KMS-11 (cell line): ENCODE measurements at regions not wholly inside any gene's neighbourhood (a gene's known extent, or its start where the extent isn't known, plus 50 kb on each side); places are given as distances from the start of the nearest gene placed in this dataset.

Source experiments
- H2AFZ ChIP-seq: fragments of 200-600 bp; sonication (generic); 2 replicates; pipeline ENCODE4 v1.6.1; 2016; ENCODE audit warnings: antibody characterized with exemption, mixed run types, low read depth
- H3K27ac ChIP-seq: fragments of 200-600 bp; sonication (generic); 2 replicates; pipeline ENCODE4 v1.6.1; 2016; ENCODE audit warnings: mild to moderate bottlenecking, mixed run types
- H3K27me3 ChIP-seq: fragments of 200-600 bp; sonication (generic); 2 replicates; pipeline ENCODE4 v1.6.1; 2017; ENCODE audit warnings: mild to moderate bottlenecking, low read depth, mixed run types, moderate library complexity; ENCODE audit not compliant: insufficient read depth
- H3K36me3 ChIP-seq: fragments of 200-600 bp; sonication (generic); 2 replicates; pipeline ENCODE4 v1.6.1; 2017; ENCODE audit warnings: mild to moderate bottlenecking, mixed run types; ENCODE audit not compliant: insufficient read depth
- H3K4me1 ChIP-seq: fragments of 200-600 bp; sonication (generic); 2 replicates; pipeline ENCODE4 v1.6.1; 2016; ENCODE audit warnings: mild to moderate bottlenecking, low read depth, mixed run types; ENCODE audit not compliant: poor library complexity, severe bottlenecking
- H3K4me2 ChIP-seq: fragments of 200-600 bp; sonication (generic); 2 replicates; pipeline ENCODE4 v1.7.0; 2016; ENCODE audit warnings: mild to moderate bottlenecking, mixed run types
- H3K4me3 ChIP-seq: fragments of 200-600 bp; sonication (generic); IDR thresholded peaks from 2 replicates; pipeline ENCODE4 v1.6.1; 2017; ENCODE audit warnings: low read depth, low read length, mixed read lengths; ENCODE audit not compliant: insufficient read depth
- H3K79me2 ChIP-seq: fragments of 200-600 bp; sonication (generic); 2 replicates; pipeline ENCODE4 v1.6.1; 2016; ENCODE audit warnings: low read depth, mixed run types; ENCODE audit not compliant: insufficient read depth
- H3K9ac ChIP-seq: fragments of 200-600 bp; sonication (generic); 2 replicates; pipeline ENCODE4 v1.6.1; 2016; ENCODE audit warnings: mild to moderate bottlenecking, mixed run types
- H4K20me1 ChIP-seq: fragments of 200-600 bp; sonication (generic); 2 replicates; pipeline ENCODE4 v1.6.1; 2016; ENCODE audit warnings: mild to moderate bottlenecking, mixed run types; ENCODE audit not compliant: insufficient read depth
- TF ChIP-seq, protein P1 (sequence below): fragments of 200-600 bp; sonication (generic); conservative IDR thresholded peaks from 2 replicates; pipeline ENCODE4 v1.6.1; 2017; ENCODE audit warnings: low read depth, mild to moderate bottlenecking, antibody characterized with exemption, low read length, moderate library complexity, mixed read lengths

- Histone ChIP-seq H3K79me2 (no peaks in the 10 kb centered on the region), H4K20me1 (no peaks in the 10 kb centered on the region), H3K4me1 (no peaks in the 10 kb centered on the region), H3K4me3 (no peak overlapping the region), H3K27me3 (no peaks in the 10 kb centered on the region), H2AFZ (no peak overlapping the region), H3K4me2 (no peak overlapping the region), H3K9ac (no peak overlapping the region), H3K27ac (no peak overlapping the region), H3K36me3 (no peaks in the 10 kb centered on the region)
- TF ChIP-seq, protein P1, sequence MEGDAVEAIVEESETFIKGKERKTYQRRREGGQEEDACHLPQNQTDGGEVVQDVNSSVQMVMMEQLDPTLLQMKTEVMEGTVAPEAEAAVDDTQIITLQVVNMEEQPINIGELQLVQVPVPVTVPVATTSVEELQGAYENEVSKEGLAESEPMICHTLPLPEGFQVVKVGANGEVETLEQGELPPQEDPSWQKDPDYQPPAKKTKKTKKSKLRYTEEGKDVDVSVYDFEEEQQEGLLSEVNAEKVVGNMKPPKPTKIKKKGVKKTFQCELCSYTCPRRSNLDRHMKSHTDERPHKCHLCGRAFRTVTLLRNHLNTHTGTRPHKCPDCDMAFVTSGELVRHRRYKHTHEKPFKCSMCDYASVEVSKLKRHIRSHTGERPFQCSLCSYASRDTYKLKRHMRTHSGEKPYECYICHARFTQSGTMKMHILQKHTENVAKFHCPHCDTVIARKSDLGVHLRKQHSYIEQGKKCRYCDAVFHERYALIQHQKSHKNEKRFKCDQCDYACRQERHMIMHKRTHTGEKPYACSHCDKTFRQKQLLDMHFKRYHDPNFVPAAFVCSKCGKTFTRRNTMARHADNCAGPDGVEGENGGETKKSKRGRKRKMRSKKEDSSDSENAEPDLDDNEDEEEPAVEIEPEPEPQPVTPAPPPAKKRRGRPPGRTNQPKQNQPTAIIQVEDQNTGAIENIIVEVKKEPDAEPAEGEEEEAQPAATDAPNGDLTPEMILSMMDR: no peak
Observed at GRCh38 chr6:112663698-112664097, 316.6 kb downstream of the RFPL4B start.

GRCh38 chr6:112665114-112665513 lies 318.0 kb downstream of the RFPL4B start:
- H3K36me3 ChIP-seq: no peaks in the 10 kb centered on the region
- no peak overlapping the region for H3K4me2 ChIP-seq
- H3K4me1 ChIP-seq: no peaks in the 10 kb centered on the region
- H4K20me1 ChIP-seq: no peaks in the 10 kb centered on the region
- no peak overlapping the region for H2AFZ ChIP-seq
- no peak overlapping the region for H3K27ac ChIP-seq
- H3K4me3 ChIP-seq: no peak overlapping the region
- no peaks in the 10 kb centered on the region for H3K27me3 ChIP-seq
- H3K79me2 ChIP-seq: no peaks in the 10 kb centered on the region
- TF ChIP-seq, protein P1: no peak
- no peak overlapping the region for H3K9ac ChIP-seq

DNA sequence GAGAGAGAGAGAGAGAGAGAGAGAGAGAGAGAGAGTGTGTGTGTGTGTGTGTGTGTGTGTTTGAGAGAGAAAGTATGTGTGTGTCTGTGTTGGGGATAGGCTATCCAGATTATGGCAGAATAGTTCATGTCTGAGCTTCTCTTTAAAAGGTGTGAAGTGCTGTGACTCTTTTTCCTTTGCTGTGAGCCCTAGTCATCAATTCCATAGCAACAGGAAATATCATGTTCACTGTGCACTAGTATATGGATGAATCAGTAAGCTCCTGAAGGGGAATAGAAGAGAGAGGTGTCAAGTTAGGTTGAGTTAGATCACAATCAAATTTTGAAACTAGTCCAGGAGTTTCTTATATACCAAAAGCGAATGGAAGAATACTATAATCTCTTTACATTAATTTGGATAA lies 318.7 kb downstream of the RFPL4B start:
- no peaks in the 10 kb centered on the region for H4K20me1 ChIP-seq
- no peaks in the 10 kb centered on the region for H3K27me3 ChIP-seq
- H3K27ac ChIP-seq: no peak overlapping the region
- H3K4me1 ChIP-seq: no peaks in the 10 kb centered on the region
- TF ChIP-seq, protein P1: no peak
- H3K36me3 ChIP-seq: no peaks in the 10 kb centered on the region
- H3K4me3 ChIP-seq: no peak overlapping the region
- H3K9ac ChIP-seq: no peak overlapping the region
- H2AFZ ChIP-seq: no peak overlapping the region
- H3K4me2 ChIP-seq: no peak overlapping the region
- H3K79me2 ChIP-seq: no peaks in the 10 kb centered on the region

GRCh38 chr6:112667427-112667826 lies 320.3 kb downstream of the RFPL4B start:
- no peak overlapping the region for H2AFZ ChIP-seq
- no peak overlapping the region for H3K4me2 ChIP-seq
- no peak overlapping the region for H3K4me3 ChIP-seq
- TF ChIP-seq, protein P1: no peak
- H3K4me1 ChIP-seq: no peaks in the 10 kb centered on the region
- H3K27ac ChIP-seq: no peak overlapping the region
- no peaks in the 10 kb centered on the region for H4K20me1 ChIP-seq
- H3K79me2 ChIP-seq: no peaks in the 10 kb centered on the region
- H3K9ac ChIP-seq: no peak overlapping the region
- no peaks in the 10 kb centered on the region for H3K36me3 ChIP-seq
- no peaks in the 10 kb centered on the region for H3K27me3 ChIP-seq
